HCT116 (cell line): ENCODE measurements at regions not wholly inside any gene's neighbourhood (a gene's known extent, or its start where the extent isn't known, plus 50 kb on each side); places are given as distances from the start of the nearest gene placed in this dataset.

Experiments
- ATAC-seq: fragments of 200-7000 bp; cut with Tn5 transposase; 2 replicates; pipeline ENCODE4 v1.9.1; 2020; ENCODE audit warnings: mild to moderate bottlenecking, moderate library complexity
- BruUV-seq: library from RNA; stranded (reverse); fragments of 400-500 nt; replicated peaks from 2 replicates; lab custom pipeline; 2021; lab: Mats Ljungman, UMichigan
- CTCF ChIA-PET: fragments of 300-600 bp; sonication (Branson Sonifier 250); formaldehyde crosslinking; loops from one replicate; lab custom pipeline; 2021; ENCODE audit warnings: antibody characterized with exemption; lab: Charles Lee
- POLR2A ChIA-PET: fragments of 300-600, 350-600 bp; sonication (Branson Sonifier 250); formaldehyde crosslinking; loops from one replicate; lab custom pipeline; 2021; ENCODE audit warnings: antibody characterized with exemption; lab: Charles Lee
- RAD21 ChIA-PET, 2 experiments: fragments of 300-600 bp; sonication (Branson Sonifier 250); formaldehyde crosslinking; loops; one replicate each; lab custom pipeline; 2023; ENCODE audit warnings: low total read pairs in 2 of 2; ENCODE audit not compliant: uncharacterized antibody in 2 of 2, unreplicated experiment in 2 of 2, low non-redundant PET in 1 of 2; lab: Charles Lee
- DNase-seq: peaks from one replicate; pipeline ENCODE4 v3.0.0-alpha.2; 2010; ENCODE audit warnings: low read depth, low spot score
- H2AFZ ChIP-seq: fragments of 200-600 bp; shearing (Covaris generic), sonication (generic); 2 replicates; pipeline ENCODE4 v1.6.1; 2017; ENCODE audit warnings: low read depth, mixed run types, mixed read lengths, antibody characterized with exemption, low read length; ENCODE audit not compliant: poor library complexity, severe bottlenecking
- H3K27ac ChIP-seq: 2 replicates; pipeline ENCODE4 v1.5.1; 2012; ENCODE audit warnings: low read depth, low read length
- H3K27me3 ChIP-seq: fragments of 200-600 bp; sonication (generic); 2 replicates; pipeline ENCODE4 v1.6.1; 2016; ENCODE audit warnings: mixed run types, low read length, mixed read lengths; ENCODE audit not compliant: insufficient read depth
- H3K36me3 ChIP-seq, 2 experiments: fragments of 200-500 bp in 1 of 2; fragments of 200-600 bp in 1 of 2; sonication (Bioruptor generic) in 1 of 2; sonication (generic) in 1 of 2; 2 replicates each; pipeline versions ENCODE4 v1.5.1 to v1.6.1; 2014 to 2016; ENCODE audit warnings: low read length in 2 of 2, inconsistent platforms in 1 of 2, mixed read lengths in 1 of 2, mixed run types in 1 of 2; ENCODE audit not compliant: insufficient read depth in 2 of 2, control insufficient read depth in 1 of 2
- H3K4me1 ChIP-seq, 2 experiments: fragments of 200-600 bp in 1 of 2; sonication (generic) in 1 of 2; 2 replicates each; pipeline versions ENCODE4 v1.5.1 to v1.6.1; 2012 to 2017; ENCODE audit warnings: low read length in 2 of 2, inconsistent platforms in 1 of 2, mild to moderate bottlenecking in 1 of 2, mixed read lengths in 1 of 2, mixed run types in 1 of 2, moderate library complexity in 1 of 2; ENCODE audit not compliant: insufficient read depth in 2 of 2, control insufficient read depth in 1 of 2
- H3K4me2 ChIP-seq: fragments of 200-600 bp; sonication (generic); 2 replicates; pipeline ENCODE4 v1.6.1; 2017; ENCODE audit warnings: mixed run types, low read length, mixed read lengths
- H3K4me3 ChIP-seq, 2 experiments: fragments of 200-600 bp in 1 of 2; sonication (generic) in 1 of 2; replicated peaks in 1 of 2; 2 replicates each; pipeline ENCODE4 v1.5.1; 2011 to 2016; ENCODE audit warnings: low read length in 2 of 2, control low read depth in 1 of 2, low read depth in 1 of 2, mild to moderate bottlenecking in 1 of 2, mixed read lengths in 1 of 2, mixed run types in 1 of 2
- H3K79me2 ChIP-seq: fragments of 200-600 bp; sonication (generic); 2 replicates; pipeline ENCODE4 v1.6.1; 2017; ENCODE audit warnings: mild to moderate bottlenecking, mixed run types, low read length, moderate library complexity, mixed read lengths; ENCODE audit not compliant: insufficient read depth
- H3K9ac ChIP-seq: fragments of 200-600 bp; sonication (generic); 2 replicates; pipeline ENCODE4 v1.6.1; 2016; ENCODE audit warnings: low read length, mixed read lengths
- H3K9me2 ChIP-seq: fragments of 200-600 bp; sonication (generic), shearing (Covaris generic); 2 replicates; pipeline ENCODE4 v1.6.1; 2017; ENCODE audit warnings: mixed run types, mild to moderate bottlenecking, moderate library complexity; ENCODE audit not compliant: insufficient read depth
- H3K9me3 ChIP-seq, 2 experiments: fragments of 200-500 bp in 1 of 2; fragments of 200-600 bp in 1 of 2; sonication (Bioruptor generic) in 1 of 2; sonication (generic) in 1 of 2; 2 replicates each; pipeline ENCODE4 v1.6.1; 2014 to 2017; ENCODE audit warnings: low read length in 2 of 2, mixed read lengths in 2 of 2, inconsistent platforms in 1 of 2, low read depth in 1 of 2, mild to moderate bottlenecking in 1 of 2, mixed run types in 1 of 2, moderate library complexity in 1 of 2; ENCODE audit not compliant: control insufficient read depth in 1 of 2, insufficient read depth in 1 of 2
- H4K20me1 ChIP-seq: fragments of 200-600 bp; sonication (generic), shearing (Covaris generic); 2 replicates; pipeline ENCODE4 v1.6.1; 2017; ENCODE audit warnings: mixed run types, mild to moderate bottlenecking, moderate library complexity; ENCODE audit not compliant: insufficient read depth
- CBX3 ChIP-seq: IDR thresholded peaks from 2 replicates; pipeline ENCODE4 v1.6.1; 2012; ENCODE audit warnings: low read depth
- CEBPB ChIP-seq: IDR thresholded peaks from 2 replicates; pipeline ENCODE4 v1.6.1; 2012; ENCODE audit warnings: low read depth
- CTCF ChIP-seq, 3 experiments: fragments of 200-600 bp in 1 of 3; sonication (generic) in 1 of 3; IDR thresholded peaks in 2 of 3; conservative IDR thresholded peaks in 1 of 3; 2 replicates each; pipeline ENCODE4 v1.5.1; 2012 to 2017; ENCODE audit warnings: low read depth in 2 of 3, low read length in 2 of 3, antibody characterized with exemption in 1 of 3, borderline replicate concordance in 1 of 3, control low read depth in 1 of 3, mild to moderate bottlenecking in 1 of 3, mixed read lengths in 1 of 3, mixed run types in 1 of 3, moderate library complexity in 1 of 3; ENCODE audit not compliant: insufficient read depth in 1 of 3
- ELF1 ChIP-seq: IDR thresholded peaks from 2 replicates; pipeline ENCODE4 v1.6.1; 2012; ENCODE audit warnings: low read depth, borderline replicate concordance
- EZH2 ChIP-seq: fragments of 200-600 bp; sonication (generic); IDR thresholded peaks from 2 replicates; pipeline ENCODE4 v1.6.1; 2017; ENCODE audit warnings: antibody characterized with exemption, mixed run types
- EZH2phosphoT487 ChIP-seq: fragments of 200-600 bp; IDR thresholded peaks from 2 replicates; pipeline ENCODE4 v1.6.1; 2018; ENCODE audit warnings: antibody characterized with exemption, borderline replicate concordance
- JUND ChIP-seq: IDR thresholded peaks from 2 replicates; pipeline ENCODE4 v1.6.1; 2012
- POLR2A ChIP-seq: IDR thresholded peaks from 2 replicates; pipeline ENCODE4 v1.7.0; 2011; ENCODE audit warnings: borderline replicate concordance; ENCODE audit not compliant: insufficient read depth, insufficient read length; ENCODE audit errors: extremely low read depth
- POLR2AphosphoS5 ChIP-seq: IDR thresholded peaks from 2 replicates; pipeline ENCODE4 v1.6.1; 2011; ENCODE audit warnings: mild to moderate bottlenecking, low read depth, low read length, moderate library complexity
- RAD21 ChIP-seq: IDR thresholded peaks from 2 replicates; pipeline ENCODE4 v1.6.1; 2012; ENCODE audit warnings: low read depth, mild to moderate bottlenecking
- SRF ChIP-seq: IDR thresholded peaks from 2 replicates; pipeline ENCODE4 v1.6.1; 2012; ENCODE audit warnings: low read depth
- ZBTB33 ChIP-seq: IDR thresholded peaks from 2 replicates; pipeline ENCODE4 v1.6.1; 2011; ENCODE audit warnings: mild to moderate bottlenecking, low read length, moderate library complexity; ENCODE audit not compliant: insufficient replicate concordance; ENCODE audit errors: extremely low read depth
- ZFX ChIP-seq: fragments of 450-650 bp; IDR thresholded peaks from 2 replicates; pipeline ENCODE4 v1.6.1; 2017
- intact Hi-C: fragments of 100-400 bp; cut with micrococcal nuclease; formaldehyde crosslinking; loops from 2 replicates; pipeline ENCODE4 v1.10.0; 2022
- TF ChIP-seq, protein P1 (sequence below): IDR thresholded peaks from 2 replicates; pipeline ENCODE4 v1.6.1; 2012
- TF ChIP-seq, protein P2 (sequence below): IDR thresholded peaks from 2 replicates; pipeline ENCODE4 v1.6.1; 2012; ENCODE audit warnings: low read depth

DNA sequence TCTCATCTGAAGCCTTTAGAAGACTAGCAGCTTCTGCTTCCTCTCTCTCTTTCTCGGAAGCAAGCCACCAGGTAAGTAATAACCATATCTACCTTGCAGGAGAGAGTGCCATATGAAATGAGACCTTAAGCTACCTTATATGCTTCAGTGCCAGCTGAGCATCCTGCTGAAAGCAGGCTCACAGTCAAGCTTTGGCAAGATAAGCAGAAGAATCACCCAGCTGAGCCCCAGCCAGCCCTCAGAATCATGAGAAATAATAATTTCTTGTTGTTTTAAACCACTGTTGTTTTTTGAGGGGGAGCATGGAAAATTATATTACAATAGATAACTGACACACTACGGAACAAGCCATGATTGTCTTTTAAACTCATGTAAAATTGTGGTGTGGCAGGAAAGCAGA is 514.4 kb downstream of the MBD2 start:
- H3K9me2 ChIP-seq, result no peaks in the 10 kb centered on the region
- CTCF ChIA-PET, result no interaction called here
- POLR2A ChIA-PET, result no interaction called here
- no peaks in the 10 kb centered on the region for H3K36me3 ChIP-seq
- H3K4me3 ChIP-seq, result no peak overlapping the region
- H3K4me2 ChIP-seq, result no peak overlapping the region
- TF ChIP-seq SRF (no peak), EZH2 (no peak), RAD21 (no peak), CEBPB (no peak), CBX3 (no peak), EZH2phosphoT487 (no peak), ZFX (no peak), ZBTB33 (no peak), POLR2AphosphoS5 (no peak), CTCF (IDR thresholded peaks at IDR 0.05 in 2 of 3, conservative IDR thresholded peaks at IDR 0.05 in 1 of 3; ENCODE audit: borderline replicate concordance in 1 of 3, insufficient read depth in 1 of 3, low read depth in 2 of 3, low read length in 2 of 3) (no peak), ELF1 (no peak), JUND (no peak), POLR2A (no peak)
- TF ChIP-seq, protein P1, sequence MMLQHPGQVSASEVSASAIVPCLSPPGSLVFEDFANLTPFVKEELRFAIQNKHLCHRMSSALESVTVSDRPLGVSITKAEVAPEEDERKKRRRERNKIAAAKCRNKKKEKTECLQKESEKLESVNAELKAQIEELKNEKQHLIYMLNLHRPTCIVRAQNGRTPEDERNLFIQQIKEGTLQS, result no peak
- TF ChIP-seq, protein P2, sequence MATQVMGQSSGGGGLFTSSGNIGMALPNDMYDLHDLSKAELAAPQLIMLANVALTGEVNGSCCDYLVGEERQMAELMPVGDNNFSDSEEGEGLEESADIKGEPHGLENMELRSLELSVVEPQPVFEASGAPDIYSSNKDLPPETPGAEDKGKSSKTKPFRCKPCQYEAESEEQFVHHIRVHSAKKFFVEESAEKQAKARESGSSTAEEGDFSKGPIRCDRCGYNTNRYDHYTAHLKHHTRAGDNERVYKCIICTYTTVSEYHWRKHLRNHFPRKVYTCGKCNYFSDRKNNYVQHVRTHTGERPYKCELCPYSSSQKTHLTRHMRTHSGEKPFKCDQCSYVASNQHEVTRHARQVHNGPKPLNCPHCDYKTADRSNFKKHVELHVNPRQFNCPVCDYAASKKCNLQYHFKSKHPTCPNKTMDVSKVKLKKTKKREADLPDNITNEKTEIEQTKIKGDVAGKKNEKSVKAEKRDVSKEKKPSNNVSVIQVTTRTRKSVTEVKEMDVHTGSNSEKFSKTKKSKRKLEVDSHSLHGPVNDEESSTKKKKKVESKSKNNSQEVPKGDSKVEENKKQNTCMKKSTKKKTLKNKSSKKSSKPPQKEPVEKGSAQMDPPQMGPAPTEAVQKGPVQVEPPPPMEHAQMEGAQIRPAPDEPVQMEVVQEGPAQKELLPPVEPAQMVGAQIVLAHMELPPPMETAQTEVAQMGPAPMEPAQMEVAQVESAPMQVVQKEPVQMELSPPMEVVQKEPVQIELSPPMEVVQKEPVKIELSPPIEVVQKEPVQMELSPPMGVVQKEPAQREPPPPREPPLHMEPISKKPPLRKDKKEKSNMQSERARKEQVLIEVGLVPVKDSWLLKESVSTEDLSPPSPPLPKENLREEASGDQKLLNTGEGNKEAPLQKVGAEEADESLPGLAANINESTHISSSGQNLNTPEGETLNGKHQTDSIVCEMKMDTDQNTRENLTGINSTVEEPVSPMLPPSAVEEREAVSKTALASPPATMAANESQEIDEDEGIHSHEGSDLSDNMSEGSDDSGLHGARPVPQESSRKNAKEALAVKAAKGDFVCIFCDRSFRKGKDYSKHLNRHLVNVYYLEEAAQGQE, result no peak
- no peak overlapping the region for H3K27ac ChIP-seq
- H2AFZ ChIP-seq, result no peak overlapping the region
- no peaks in the 10 kb centered on the region; a peak in 1 of 4 replicates for H3K9me3 ChIP-seq
- no TSS peak for BruUV-seq
- no peak overlapping the region for H3K9ac ChIP-seq
- no peaks in the 10 kb centered on the region for H3K79me2 ChIP-seq
- ATAC-seq, result no peak
- DNase-seq, result no peak
- RAD21 ChIA-PET, result no interaction called here
- intact Hi-C loops, result no loop called here
- H4K20me1 ChIP-seq, result no peaks in the 10 kb centered on the region
- no peaks in the 10 kb centered on the region for H3K27me3 ChIP-seq
- H3K4me1 ChIP-seq, result no peaks in the 10 kb centered on the region
